DOHH2 (cell line): ENCODE measurements at regions not wholly inside any gene's neighbourhood (a gene's known extent, or its start where the extent isn't known, plus 50 kb on each side); places are given as distances from the start of the nearest gene placed in this dataset.
"Not testable (repeated sequence)": the region's sequence is repeated elsewhere in the genome, so short reads cannot be mapped to it uniquely, and the experiment has no call there.

Experiments used
- H3F3A ChIP-seq: fragments of 200-600 bp; sonication (generic), shearing (Covaris generic); 2 replicates; pipeline ENCODE4 v1.6.0; 2016; ENCODE audit warnings: antibody characterized with exemption, mild to moderate bottlenecking; ENCODE audit not compliant: control insufficient read depth, insufficient read depth
- H3K27ac ChIP-seq: fragments of 200-600 bp; sonication (generic); 2 replicates; pipeline ENCODE4 v1.5.1; 2014; ENCODE audit warnings: low read depth, mild to moderate bottlenecking, low read length, moderate library complexity
- H3K27me3 ChIP-seq: fragments of 200-600 bp; sonication (generic); 2 replicates; pipeline ENCODE4 v1.6.1; 2014; ENCODE audit warnings: mild to moderate bottlenecking, low read length, mixed read lengths; ENCODE audit not compliant: control insufficient read depth
- H3K36me3 ChIP-seq: fragments of 200-600 bp; sonication (generic); 2 replicates; pipeline ENCODE4 v1.6.1; 2014; ENCODE audit warnings: mild to moderate bottlenecking, low read length, moderate library complexity, mixed read lengths; ENCODE audit not compliant: control insufficient read depth
- H3K4me1 ChIP-seq: fragments of 200-600 bp; sonication (generic); 2 replicates; pipeline ENCODE4 v1.6.1; 2014; ENCODE audit warnings: mild to moderate bottlenecking, low read length, mixed read lengths; ENCODE audit not compliant: control insufficient read depth
- H3K4me2 ChIP-seq: fragments of 200-600 bp; sonication (generic); 2 replicates; pipeline ENCODE4 v1.6.0; 2014; ENCODE audit warnings: mild to moderate bottlenecking, low read length, moderate library complexity
- H3K4me3 ChIP-seq: fragments of 200-600 bp; sonication (generic); 2 replicates; pipeline ENCODE4 v1.5.1; 2014; ENCODE audit warnings: mild to moderate bottlenecking, low read length, mixed read lengths
- H3K79me2 ChIP-seq: fragments of 200-600 bp; sonication (generic); 2 replicates; pipeline ENCODE4 v1.6.1; 2014; ENCODE audit warnings: mild to moderate bottlenecking, low read length, mixed read lengths; ENCODE audit not compliant: control insufficient read depth
- H3K9me2 ChIP-seq: fragments of 200-600 bp; sonication (generic); replicated peaks from 2 replicates; pipeline ENCODE4 v1.6.1; 2014; ENCODE audit warnings: mild to moderate bottlenecking, low read length, mixed read lengths; ENCODE audit not compliant: control insufficient read depth
- H3K9me3 ChIP-seq: fragments of 200-600 bp; sonication (generic); 2 replicates; pipeline ENCODE4 v1.6.1; 2014; ENCODE audit warnings: antibody characterized with exemption, low read length, mixed read lengths; ENCODE audit not compliant: control insufficient read depth, insufficient read depth
- H4K20me1 ChIP-seq: fragments of 200-600 bp; sonication (generic); 2 replicates; pipeline ENCODE4 v1.6.0; 2014; ENCODE audit warnings: low read depth, mild to moderate bottlenecking, antibody characterized with exemption, low read length, moderate library complexity; ENCODE audit not compliant: control insufficient read depth, insufficient read depth

DNA sequence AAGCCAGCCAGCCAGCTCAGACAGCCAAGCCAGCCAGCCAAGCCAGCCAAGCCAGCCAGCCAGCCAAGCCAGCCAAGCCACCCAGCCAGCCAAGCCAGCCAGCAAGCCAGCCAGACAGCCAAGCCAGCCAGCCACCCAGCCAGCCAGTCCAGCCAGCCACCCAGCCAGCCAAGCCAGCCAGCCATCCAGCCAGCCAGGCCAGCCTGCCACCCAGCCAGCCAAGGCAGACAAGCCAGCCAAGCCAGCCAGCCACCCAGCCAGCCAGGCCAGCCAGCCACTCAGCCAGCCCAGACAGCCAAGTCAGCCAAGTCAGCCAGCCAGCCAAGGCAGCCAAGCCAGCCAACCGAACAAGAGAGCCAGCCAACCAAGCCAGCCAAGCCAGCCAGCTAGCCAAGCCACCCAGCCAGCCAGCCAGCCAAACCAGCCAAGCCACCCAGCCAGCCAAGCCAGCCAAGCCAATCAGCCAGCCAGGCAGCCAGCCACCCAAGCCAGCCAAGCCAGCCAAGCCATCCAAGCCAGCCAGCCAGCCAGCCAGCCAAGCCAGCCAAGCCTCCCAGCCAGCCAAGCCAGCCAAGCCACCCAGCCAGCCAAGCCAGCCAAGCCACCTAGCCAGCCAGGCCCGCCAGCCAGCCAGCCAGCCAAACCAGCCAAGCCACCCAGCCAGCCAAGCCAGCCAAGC is 319.3 kb upstream of the PLGLB2 start:
- not testable (repeated sequence) for H3K4me3 ChIP-seq, H3K9me3 ChIP-seq, H3K4me2 ChIP-seq, H3K36me3 ChIP-seq, H3K4me1 ChIP-seq, H3F3A ChIP-seq, H3K27ac ChIP-seq, H3K27me3 ChIP-seq, H3K9me2 ChIP-seq, H4K20me1 ChIP-seq, H3K79me2 ChIP-seq

- H3K4me3 ChIP-seq, H3K9me2 ChIP-seq, H4K20me1 ChIP-seq, H3K9me3 ChIP-seq, H3K36me3 ChIP-seq, H3K27ac ChIP-seq, H3K79me2 ChIP-seq, H3K4me2 ChIP-seq, H3K4me1 ChIP-seq, H3F3A ChIP-seq, H3K27me3 ChIP-seq: not testable (repeated sequence)
These were observed 318.5 kb upstream of the PLGLB2 start for GRCh38 chr2:87429206-87429930.

- not testable (repeated sequence) for H3F3A ChIP-seq, H4K20me1 ChIP-seq, H3K36me3 ChIP-seq, H3K27me3 ChIP-seq, H3K27ac ChIP-seq, H3K4me1 ChIP-seq, H3K4me3 ChIP-seq, H3K9me2 ChIP-seq, H3K9me3 ChIP-seq, H3K79me2 ChIP-seq, H3K4me2 ChIP-seq
These were observed 318.0 kb upstream of the PLGLB2 start for GRCh38 chr2:87429931-87430275.

GRCh38 chr2:87431051-87431450 is 316.8 kb upstream of the PLGLB2 start:
- H3K4me3 ChIP-seq, H3F3A ChIP-seq, H3K4me1 ChIP-seq, H3K36me3 ChIP-seq, H3K27ac ChIP-seq, H3K9me3 ChIP-seq, H3K4me2 ChIP-seq, H4K20me1 ChIP-seq, H3K27me3 ChIP-seq, H3K79me2 ChIP-seq, H3K9me2 ChIP-seq: not testable (repeated sequence)

DNA sequence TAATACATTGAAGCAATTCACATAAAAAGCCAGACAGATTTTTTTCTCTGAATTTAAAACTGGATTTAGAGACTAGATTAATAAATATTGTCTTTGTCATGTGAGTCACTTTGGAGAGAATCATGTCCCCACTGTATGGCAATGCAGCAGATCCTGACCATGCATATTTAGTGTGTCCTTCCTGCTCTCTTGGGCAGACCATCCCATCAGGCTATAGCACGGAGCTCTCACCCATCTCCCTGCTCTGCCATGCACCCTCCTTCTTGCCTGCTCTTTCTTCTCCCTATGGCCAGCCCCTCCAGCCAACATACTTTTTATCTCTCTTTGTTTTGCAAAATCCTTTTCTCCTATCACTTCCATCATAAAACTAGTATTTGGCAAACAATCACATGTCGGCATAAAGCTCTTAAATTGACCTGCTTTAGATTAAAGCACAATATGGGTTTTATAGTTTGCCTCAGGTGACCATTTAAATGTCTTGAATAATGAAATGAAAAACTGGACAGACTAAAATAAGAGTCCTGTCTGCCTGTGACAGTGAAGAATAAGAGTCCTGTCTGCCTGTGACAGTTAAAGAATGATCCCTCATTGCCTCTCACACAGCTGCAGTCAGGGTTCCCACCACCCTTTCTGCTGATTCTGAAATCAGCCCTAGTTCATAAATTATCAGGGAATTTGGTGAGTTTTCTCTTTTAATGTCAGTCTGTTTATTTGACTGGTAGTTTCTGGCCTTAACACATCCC is 315.0 kb upstream of the PLGLB2 start:
- not testable (repeated sequence) for H3F3A ChIP-seq

DNA sequence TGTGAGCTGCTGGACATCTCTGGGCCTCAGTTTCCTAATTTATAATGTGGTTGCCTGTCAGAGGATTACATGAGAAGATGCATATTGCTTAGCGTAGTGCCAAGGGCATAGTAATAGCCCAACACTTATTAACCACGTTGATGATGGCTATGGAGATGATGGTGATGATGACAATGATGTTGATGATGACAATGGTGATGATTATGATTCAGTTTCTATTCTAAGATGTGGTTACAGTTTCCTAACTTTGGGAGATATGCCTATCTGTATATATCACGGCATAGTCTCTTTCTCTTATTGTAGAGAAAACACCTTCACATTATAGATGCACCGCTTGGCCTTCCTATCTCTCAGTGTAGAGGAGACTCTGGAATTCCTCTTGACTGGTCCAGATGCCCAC is 311.9 kb upstream of the PLGLB2 start:
- H3K9me3 ChIP-seq, H3K79me2 ChIP-seq, H3K4me1 ChIP-seq, H3K27ac ChIP-seq, H4K20me1 ChIP-seq, H3K4me2 ChIP-seq, H3K4me3 ChIP-seq, H3F3A ChIP-seq, H3K9me2 ChIP-seq, H3K36me3 ChIP-seq, H3K27me3 ChIP-seq: not testable (repeated sequence)

More for the DNA sequence above, 315.0 kb upstream of the PLGLB2 start:
- not testable (repeated sequence) for H3K4me2 ChIP-seq, H3K4me1 ChIP-seq, H3K36me3 ChIP-seq, H3K4me3 ChIP-seq, H3K27me3 ChIP-seq, H3K79me2 ChIP-seq, H4K20me1 ChIP-seq, H3K27ac ChIP-seq, H3K9me2 ChIP-seq, H3K9me3 ChIP-seq

DNA sequence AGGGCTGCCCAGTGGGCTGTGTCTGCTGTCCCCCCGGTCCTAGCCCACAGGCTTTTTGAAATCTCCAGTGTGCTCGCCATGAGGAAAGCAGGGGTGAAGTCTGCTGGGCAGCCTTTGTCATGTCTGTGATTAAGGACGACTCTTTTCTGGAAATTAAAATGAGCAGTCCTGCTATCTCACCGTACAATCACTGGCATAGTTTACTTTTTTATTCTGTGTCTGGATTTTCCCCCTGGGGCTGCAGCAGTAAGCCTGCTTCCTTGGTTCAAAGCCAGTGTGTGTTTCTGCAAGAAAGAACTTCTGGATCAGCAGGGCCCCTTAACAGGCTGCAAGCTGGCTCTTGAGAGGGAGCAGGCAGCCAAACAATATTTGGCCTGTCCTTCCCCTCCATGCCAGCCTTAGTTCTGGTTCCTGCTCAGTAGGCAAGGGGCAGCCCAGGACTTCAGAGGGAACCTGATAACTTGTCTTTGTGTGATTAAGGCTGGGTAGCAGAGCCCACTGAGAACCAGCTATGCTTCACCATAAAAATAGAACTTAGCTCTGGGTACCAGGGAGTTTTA is 310.1 kb upstream of the PLGLB2 start:
- H3K27me3 ChIP-seq, H3K27ac ChIP-seq: not testable (repeated sequence)

More for the DNA sequence above, 310.1 kb upstream of the PLGLB2 start:
- H3K4me3 ChIP-seq, H3K4me1 ChIP-seq, H3K9me2 ChIP-seq, H3K9me3 ChIP-seq, H3K4me2 ChIP-seq, H4K20me1 ChIP-seq, H3K36me3 ChIP-seq, H3F3A ChIP-seq, H3K79me2 ChIP-seq: not testable (repeated sequence)
